Fibroblast of lung (primary cell): ENCODE measurements at regions not wholly inside any gene's neighbourhood (a gene's known extent, or its start where the extent isn't known, plus 50 kb on each side); places are given as distances from the start of the nearest gene placed in this dataset.

ENCODE experiments used
- CTCF ChIP-seq, 2 donors: IDR thresholded peaks in 1 of 2; conservative IDR thresholded peaks in 1 of 2; 1 replicate in 1 of 2; 2 replicates in 1 of 2; pipeline ENCODE4 v1.5.1; 2011 to 2012; ENCODE audit warnings: low read length in 2 of 2, control low read depth in 1 of 2, inconsistent platforms in 1 of 2, low read depth in 1 of 2, mild to moderate bottlenecking in 1 of 2
- EZH2 ChIP-seq: IDR thresholded peaks from 2 replicates; pipeline ENCODE4 v1.5.1; 2012; ENCODE audit warnings: low read length, control low read depth, mild to moderate bottlenecking; ENCODE audit errors: missing control alignments

GRCh38 chr7:18228686-18229085, 201.0 kb upstream of the PRPS1L1 start:
- no peak for TF ChIP-seq CTCF (conservative IDR thresholded peaks at IDR 0.05 in 1 of 2, IDR thresholded peaks at IDR 0.05 in 1 of 2; ENCODE audit: low read depth in 1 of 2, low read length in 2 of 2)
- TF ChIP-seq EZH2: no peak
